Right lobe of liver (tissue), 4 donors: ENCODE measurements at regions not wholly inside any gene's neighbourhood (a gene's known extent, or its start where the extent isn't known, plus 50 kb on each side); places are given as distances from the start of the nearest gene placed in this dataset.

ENCODE experiments used
- POLR2A ChIP-seq: fragments of 450-650 bp; IDR thresholded peaks from one replicate; pipeline ENCODE4 v1.6.1; 2017; ENCODE audit warnings: antibody characterized with exemption, mild to moderate bottlenecking
- TF ChIP-seq, protein P1 (sequence below), 4 donors: fragments of 200-600 bp in 3 of 4; fragments of 450-650 bp in 1 of 4; IDR thresholded peaks; one replicate each; pipeline versions ENCODE4 v1.5.1 to v1.8.0; 2016 to 2022; ENCODE audit warnings: antibody characterized with exemption in 4 of 4, mild to moderate bottlenecking in 2 of 4
- donor health status: DM: no; HTN: no; CAD: no.
- donor health status: DM: no; HTN: no; CAD: no.
- donor health status: DM: no; HTN: yes; CAD: no.

DNA sequence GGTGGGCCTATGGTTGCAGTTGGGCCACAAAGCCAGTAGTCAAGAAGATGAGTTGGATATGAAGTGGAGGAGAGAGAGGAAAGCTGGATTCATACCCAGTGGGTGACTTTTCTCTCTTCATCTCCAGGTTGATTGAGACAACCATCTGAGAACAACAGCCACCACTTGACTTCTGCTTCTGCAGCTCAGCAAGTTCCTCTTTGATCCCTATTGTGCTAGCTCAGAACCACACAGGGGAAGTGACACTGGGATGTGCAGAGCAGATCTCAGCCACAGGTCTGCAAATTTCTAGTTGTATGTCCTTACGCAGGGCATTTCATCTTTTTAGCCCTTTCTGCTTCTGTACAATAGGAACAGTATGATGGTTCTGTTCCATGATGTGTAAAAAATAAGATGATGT, 459.2 kb upstream of the ARRDC4 start:
- TF ChIP-seq, protein P1, sequence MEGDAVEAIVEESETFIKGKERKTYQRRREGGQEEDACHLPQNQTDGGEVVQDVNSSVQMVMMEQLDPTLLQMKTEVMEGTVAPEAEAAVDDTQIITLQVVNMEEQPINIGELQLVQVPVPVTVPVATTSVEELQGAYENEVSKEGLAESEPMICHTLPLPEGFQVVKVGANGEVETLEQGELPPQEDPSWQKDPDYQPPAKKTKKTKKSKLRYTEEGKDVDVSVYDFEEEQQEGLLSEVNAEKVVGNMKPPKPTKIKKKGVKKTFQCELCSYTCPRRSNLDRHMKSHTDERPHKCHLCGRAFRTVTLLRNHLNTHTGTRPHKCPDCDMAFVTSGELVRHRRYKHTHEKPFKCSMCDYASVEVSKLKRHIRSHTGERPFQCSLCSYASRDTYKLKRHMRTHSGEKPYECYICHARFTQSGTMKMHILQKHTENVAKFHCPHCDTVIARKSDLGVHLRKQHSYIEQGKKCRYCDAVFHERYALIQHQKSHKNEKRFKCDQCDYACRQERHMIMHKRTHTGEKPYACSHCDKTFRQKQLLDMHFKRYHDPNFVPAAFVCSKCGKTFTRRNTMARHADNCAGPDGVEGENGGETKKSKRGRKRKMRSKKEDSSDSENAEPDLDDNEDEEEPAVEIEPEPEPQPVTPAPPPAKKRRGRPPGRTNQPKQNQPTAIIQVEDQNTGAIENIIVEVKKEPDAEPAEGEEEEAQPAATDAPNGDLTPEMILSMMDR (IDR thresholded peaks at IDR 0.05), result no peak
- TF ChIP-seq POLR2A, result no peak
